ENCODE measurements at regions not wholly inside any gene's neighbourhood (a gene's known extent, or its start where the extent isn't known, plus 50 kb on each side); places are given as distances from the start of the nearest gene placed in this dataset.

DNA sequence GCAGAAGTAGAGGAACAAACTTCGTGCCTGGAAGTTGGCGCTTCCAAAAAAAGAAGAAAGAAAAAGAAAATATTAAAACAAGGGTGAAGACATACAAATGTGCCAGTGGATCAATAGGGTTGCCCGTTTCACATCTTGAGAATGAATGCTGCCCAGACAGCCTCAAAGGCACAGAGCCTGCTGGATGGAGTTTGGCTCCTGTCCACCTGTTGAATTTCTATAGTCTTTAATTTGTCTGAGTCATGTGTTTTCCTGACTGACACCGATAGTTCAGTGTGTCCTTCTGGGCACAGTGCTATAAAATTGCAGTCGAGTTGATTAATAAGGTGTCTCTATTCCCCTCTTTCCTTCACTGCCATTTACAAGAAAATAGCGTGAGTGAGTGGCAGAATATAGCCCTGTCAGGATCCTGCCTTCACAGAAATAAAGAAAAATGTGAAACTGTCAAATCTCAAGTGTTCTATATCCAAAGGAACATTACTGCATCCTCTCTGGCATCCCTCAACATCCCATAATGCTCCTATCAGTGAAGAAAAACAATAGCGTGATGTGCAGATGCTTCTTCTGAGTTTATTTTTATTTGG, 471.3 kb upstream of the AUTS2 start:
- no peak for DNase-seq
- H3K9me3 ChIP-seq: no peaks in the 10 kb centered on the region; the same call in 1 of the 2 replicates
- TF ChIP-seq, protein P1, sequence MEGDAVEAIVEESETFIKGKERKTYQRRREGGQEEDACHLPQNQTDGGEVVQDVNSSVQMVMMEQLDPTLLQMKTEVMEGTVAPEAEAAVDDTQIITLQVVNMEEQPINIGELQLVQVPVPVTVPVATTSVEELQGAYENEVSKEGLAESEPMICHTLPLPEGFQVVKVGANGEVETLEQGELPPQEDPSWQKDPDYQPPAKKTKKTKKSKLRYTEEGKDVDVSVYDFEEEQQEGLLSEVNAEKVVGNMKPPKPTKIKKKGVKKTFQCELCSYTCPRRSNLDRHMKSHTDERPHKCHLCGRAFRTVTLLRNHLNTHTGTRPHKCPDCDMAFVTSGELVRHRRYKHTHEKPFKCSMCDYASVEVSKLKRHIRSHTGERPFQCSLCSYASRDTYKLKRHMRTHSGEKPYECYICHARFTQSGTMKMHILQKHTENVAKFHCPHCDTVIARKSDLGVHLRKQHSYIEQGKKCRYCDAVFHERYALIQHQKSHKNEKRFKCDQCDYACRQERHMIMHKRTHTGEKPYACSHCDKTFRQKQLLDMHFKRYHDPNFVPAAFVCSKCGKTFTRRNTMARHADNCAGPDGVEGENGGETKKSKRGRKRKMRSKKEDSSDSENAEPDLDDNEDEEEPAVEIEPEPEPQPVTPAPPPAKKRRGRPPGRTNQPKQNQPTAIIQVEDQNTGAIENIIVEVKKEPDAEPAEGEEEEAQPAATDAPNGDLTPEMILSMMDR (IDR thresholded peaks at IDR 0.05; ENCODE audit: low read depth, low read length): no peak
- H3K36me3 ChIP-seq: no peaks in the 10 kb centered on the region
- H3K4me3 ChIP-seq (ENCODE audit: low read depth, low read length): no peak overlapping the region
- H3K27me3 ChIP-seq: no peaks in the 10 kb centered on the region
- H3K4me1 ChIP-seq: no peaks in the 10 kb centered on the region

DNA sequence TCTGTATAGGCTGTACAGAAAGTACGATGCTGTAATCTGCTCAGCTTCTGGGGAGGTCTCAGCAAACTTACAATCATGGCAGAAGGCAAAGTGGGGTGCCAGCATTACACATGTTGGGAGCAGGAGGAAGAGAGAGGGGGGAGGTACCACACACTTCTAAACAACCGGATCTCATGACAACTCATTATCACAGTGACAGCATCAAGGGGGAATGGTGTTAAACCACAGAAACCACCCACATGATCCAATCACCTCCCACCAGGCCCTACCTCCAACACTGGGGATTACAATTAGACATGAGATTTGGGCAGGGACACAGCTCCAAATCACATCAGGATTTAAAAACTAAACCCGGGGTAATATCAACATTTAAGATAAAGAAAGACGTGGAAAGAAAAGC, 468.8 kb upstream of the AUTS2 start:
- Histone ChIP-seq H3K9me3 (no peaks in the 10 kb centered on the region; the same call in 1 of the 2 replicates), H3K4me1 (no peaks in the 10 kb centered on the region), H3K36me3 (no peaks in the 10 kb centered on the region), H3K27me3 (no peaks in the 10 kb centered on the region), H3K4me3 (ENCODE audit: low read depth, low read length) (no peak overlapping the region)
- no peak for DNase-seq
- TF ChIP-seq, protein P1 (IDR thresholded peaks at IDR 0.05; ENCODE audit: low read depth, low read length): no peak

GRCh38 chr7:69129951-69130350, 468.3 kb upstream of the AUTS2 start:
- Histone ChIP-seq H3K27me3 (no peaks in the 10 kb centered on the region), H3K36me3 (no peaks in the 10 kb centered on the region), H3K4me3 (ENCODE audit: low read depth, low read length) (no peak overlapping the region), H3K9me3 (no peaks in the 10 kb centered on the region; the same call in 1 of the 2 replicates), H3K4me1 (no peaks in the 10 kb centered on the region)
- no peak for DNase-seq
- TF ChIP-seq, protein P1 (IDR thresholded peaks at IDR 0.05; ENCODE audit: low read depth, low read length): no peak

- H3K27me3 ChIP-seq: no peaks in the 10 kb centered on the region
- DNase-seq: no peak
- TF ChIP-seq, protein P1 (IDR thresholded peaks at IDR 0.05; ENCODE audit: low read depth, low read length): no peak
- H3K4me1 ChIP-seq: no peaks in the 10 kb centered on the region
- no peak overlapping the region for H3K4me3 ChIP-seq (ENCODE audit: low read depth, low read length)
- H3K36me3 ChIP-seq: no peaks in the 10 kb centered on the region
- no peaks in the 10 kb centered on the region; the same call in 1 of the 2 replicates for H3K9me3 ChIP-seq
Measured at GRCh38 chr7:69130396-69130795, 467.9 kb upstream of the AUTS2 start.

GRCh38 chr7:69134316-69134715, 464.0 kb upstream of the AUTS2 start:
- Histone ChIP-seq H3K36me3 (no peaks in the 10 kb centered on the region), H3K9me3 (no peaks in the 10 kb centered on the region; the same call in 1 of the 2 replicates), H3K4me3 (ENCODE audit: low read depth, low read length) (no peak overlapping the region), H3K4me1 (no peaks in the 10 kb centered on the region), H3K27me3 (no peaks in the 10 kb centered on the region)
- no peak for DNase-seq
- TF ChIP-seq, protein P1 (IDR thresholded peaks at IDR 0.05; ENCODE audit: low read depth, low read length): no peak

- H3K4me1 ChIP-seq: no peaks in the 10 kb centered on the region
- H3K27me3 ChIP-seq: no peaks in the 10 kb centered on the region
- H3K4me3 ChIP-seq (ENCODE audit: low read depth, low read length): no peak overlapping the region
- DNase-seq: no peak
- TF ChIP-seq, protein P1 (IDR thresholded peaks at IDR 0.05; ENCODE audit: low read depth, low read length): no peak
- no peaks in the 10 kb centered on the region for H3K36me3 ChIP-seq
- H3K9me3 ChIP-seq: no peaks in the 10 kb centered on the region
Measured at GRCh38 chr7:69147631-69148030, 450.6 kb upstream of the AUTS2 start.
